HG03159 (cell line): ENCODE measurements at regions not wholly inside any gene's neighbourhood (a gene's known extent, or its start where the extent isn't known, plus 50 kb on each side); places are given as distances from the start of the nearest gene placed in this dataset.
"Not testable (repeated sequence)": the region's sequence is repeated elsewhere in the genome, so short reads cannot be mapped to it uniquely, and the experiment has no call there.

ENCODE experiments used
- ATAC-seq: cut with Tn5 transposase; IDR thresholded peaks from one replicate; pipeline ENCODE4 v1.9.1; 2021; ENCODE audit warnings: mild to moderate bottlenecking, moderate library complexity; ENCODE audit not compliant: unreplicated experiment

DNA sequence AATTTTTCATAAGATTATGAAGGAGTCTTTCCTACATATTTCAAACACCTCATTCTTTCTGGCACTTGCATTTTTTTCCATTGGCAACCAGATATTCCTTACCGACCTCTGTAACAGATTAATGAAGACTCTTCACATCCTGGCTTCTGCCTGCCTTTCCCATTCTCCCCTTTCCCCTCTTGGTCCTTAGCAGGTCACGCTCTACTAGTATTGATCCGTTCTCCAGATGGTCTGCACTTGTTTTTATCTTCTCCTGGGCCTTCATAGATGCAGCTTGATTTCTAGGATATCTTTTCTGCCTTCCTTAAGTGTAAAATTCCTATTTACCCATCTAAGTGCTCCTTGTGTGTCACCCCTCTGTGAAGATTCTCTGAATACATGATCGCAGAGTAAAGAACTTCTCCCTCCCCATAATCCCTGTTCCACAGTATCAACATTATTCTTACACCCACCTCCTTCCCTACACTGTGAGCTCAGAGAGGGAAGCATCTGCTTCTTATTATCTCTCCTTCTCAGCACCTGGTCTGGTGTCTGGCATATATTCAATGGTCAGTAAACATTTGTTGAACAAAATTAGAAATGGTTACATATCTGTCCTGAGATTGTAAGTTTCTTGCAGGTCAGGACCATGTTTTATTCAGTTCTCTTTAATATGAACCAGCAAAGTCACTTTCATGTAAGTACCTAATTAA is 654.2 kb downstream of the REEP3 start:
- ATAC-seq: no peak

DNA sequence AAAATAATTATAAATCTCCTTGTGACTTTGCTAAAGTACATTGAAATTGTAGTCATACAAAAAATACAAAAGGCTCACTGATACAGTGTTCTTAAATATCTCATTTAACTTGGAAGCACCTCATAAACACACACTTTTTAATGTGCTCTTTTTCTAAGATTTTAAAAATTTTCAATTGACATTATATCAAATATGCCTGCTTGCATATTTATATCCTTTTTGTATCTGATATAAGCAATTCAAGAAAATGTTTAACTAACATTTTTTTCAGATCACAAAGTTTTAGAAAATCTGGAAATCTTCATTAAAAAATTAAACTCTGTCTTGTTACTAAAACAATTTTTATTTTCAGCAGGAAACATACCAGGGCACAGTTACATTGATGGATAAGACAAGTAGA is 661.5 kb downstream of the REEP3 start:
- ATAC-seq: no peak

DNA sequence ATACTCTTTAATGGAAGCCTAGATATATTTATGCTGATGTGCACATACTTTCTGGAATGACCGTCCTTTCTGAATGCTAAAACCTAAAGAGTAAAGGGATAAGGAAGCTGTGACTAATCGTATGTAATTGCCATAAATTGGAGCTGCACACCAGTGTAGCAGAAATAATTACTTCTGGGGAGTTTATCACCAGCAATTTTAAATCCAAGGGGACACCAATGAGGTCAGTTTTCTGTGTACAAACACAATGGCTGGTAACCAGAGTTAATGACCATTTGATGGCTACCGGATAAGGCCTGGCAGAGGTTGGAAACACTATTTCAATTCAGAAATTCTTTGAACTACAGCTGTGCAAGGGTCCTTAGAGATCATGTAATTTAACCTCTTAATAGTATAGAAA is 670.1 kb downstream of the REEP3 start:
- ATAC-seq: no peak

DNA sequence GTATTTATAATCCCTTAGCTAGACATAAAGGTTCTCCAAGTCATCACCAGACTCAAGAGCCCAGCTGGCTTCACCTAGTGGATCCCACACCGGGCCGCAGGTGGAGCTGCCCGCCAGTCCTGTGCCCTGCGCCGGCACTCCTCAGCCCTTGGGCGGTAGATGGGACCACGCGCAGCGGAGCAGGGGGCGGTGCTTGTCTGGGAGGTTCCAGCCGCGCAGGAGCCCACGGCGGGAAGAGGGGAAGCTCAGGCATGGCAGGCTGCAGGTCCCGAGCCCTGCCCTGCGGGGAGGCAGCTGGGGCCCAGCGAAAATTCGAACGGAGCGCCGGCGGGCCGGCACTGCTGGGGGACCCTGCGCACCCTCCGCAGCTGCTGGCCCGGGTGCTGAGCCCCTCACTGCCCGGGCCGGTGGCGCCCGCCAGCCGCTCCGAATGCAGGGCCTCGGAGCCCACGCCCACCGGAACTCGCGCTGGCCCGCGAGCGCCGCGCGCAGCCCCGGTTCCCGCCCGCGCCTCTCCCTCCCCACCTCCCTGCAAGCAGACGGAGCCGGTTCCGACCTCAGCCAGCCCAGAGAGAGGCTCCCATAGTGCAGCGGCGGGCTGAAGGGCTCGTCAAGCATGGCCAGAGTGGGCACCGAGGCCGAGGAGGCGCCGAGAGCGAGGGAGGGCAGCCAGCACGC is 675.6 kb downstream of the REEP3 start:
- no peak for ATAC-seq

GRCh38 chr10:64201936-64202335 is 680.7 kb downstream of the REEP3 start:
- no peak for ATAC-seq

DNA sequence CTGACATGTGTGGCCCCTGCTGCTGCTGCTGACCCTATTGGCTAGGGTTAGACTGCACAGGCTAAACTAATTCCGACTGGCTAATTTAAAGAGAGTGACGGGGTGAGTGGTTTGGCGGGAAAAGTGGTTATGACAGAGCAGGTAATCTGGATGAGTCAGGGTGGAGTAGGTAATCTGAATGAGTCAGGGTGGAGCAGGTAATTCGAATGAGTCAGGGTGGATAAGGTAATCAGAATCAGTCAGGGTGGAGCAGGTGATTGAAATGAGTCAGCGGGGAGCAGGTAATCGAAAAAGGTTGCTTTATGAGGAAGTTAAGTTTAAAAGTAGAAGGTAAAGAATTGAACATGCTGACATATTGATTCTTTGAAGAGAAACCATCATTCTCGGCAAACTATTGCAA is 683.3 kb downstream of the REEP3 start:
- ATAC-seq: not testable (repeated sequence)

- no peak for ATAC-seq
These were observed 685.2 kb downstream of the REEP3 start for GRCh38 chr10:64206409-64206808.

- ATAC-seq: no peak
These were observed 688.4 kb downstream of the REEP3 start for GRCh38 chr10:64209561-64209960.

DNA sequence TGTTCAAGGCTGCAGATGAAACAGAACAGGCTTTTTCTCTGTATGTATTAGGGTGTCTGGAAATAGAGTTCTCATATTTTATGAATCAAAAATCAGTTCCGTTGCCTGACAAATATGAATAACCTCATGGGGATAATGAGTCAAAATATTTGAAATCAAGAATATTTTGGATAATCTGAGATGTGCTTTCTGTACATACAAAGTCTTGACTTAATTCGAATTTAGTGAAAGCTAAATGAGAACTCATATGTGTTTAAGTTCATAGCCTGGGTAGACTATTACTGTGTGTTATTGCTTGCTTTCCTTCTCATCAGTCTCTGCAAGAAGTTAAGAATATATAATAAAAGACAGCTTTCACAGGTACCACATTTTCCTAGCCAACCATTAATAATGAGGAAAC is 689.0 kb downstream of the REEP3 start:
- ATAC-seq: no peak

DNA sequence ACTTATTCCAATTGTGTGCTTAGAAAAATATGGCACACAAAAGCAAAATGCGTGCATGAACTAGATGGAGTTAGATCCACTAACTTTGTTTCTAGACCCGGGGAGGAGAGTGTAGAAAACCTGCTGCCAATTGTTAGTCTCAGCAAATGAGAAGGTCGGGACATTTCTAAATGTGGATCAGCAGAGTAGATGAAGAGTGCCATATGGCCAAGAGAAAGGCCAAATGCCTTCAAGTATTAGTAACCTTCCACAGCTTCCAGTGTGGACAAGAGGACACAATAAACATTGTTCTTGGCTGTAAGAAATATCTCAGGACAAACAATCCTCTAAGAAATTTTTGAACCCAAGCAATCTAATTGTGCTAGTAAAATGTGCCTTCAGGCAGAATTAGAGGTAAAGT is 690.3 kb downstream of the REEP3 start:
- ATAC-seq: no peak

DNA sequence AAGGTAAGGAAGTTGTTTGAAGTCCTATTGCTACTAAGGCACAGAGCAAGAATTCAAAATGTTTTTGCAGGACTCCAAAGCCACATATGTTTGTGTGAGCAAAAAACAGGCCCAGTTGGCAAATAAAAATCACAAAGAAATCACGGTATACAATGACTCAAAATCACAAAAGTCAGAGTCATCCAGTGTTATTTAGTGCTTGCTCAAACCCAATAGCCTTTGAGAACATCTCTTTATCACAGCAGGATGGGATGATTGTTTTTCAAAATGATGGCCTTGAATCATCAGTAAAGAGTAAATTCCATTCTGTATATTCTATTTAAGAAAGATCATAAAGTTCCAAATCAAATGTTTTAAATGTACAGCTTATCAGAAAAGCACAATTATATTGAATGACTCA is 693.9 kb downstream of the REEP3 start:
- no peak for ATAC-seq

- ATAC-seq: no peak
These were observed 698.2 kb downstream of the REEP3 start for GRCh38 chr10:64219271-64220025.

DNA sequence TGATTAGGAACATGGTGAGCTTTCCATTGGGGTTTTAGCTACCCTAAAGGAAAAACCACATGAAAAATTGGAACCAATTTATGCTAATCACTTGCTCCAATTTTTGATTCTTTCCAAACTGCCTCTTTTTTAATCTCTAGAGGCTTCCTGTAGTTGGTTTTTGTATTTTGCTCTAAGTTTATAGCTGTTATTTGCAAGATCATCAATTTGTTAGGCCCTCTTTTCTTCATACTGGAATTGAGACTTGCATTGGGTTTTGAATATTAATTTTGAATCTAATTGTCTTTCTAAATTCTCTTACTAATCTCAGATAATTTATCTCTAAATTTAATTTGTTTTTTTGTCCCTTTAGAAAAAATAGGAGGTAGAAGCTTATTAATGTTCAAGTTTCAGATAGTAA is 713.3 kb downstream of the REEP3 start:
- no peak for ATAC-seq

GRCh38 chr10:64257704-64258103 is 736.5 kb downstream of the REEP3 start:
- no peak for ATAC-seq

- peak; percentile 84 for ATAC-seq
These were observed 739.9 kb downstream of the REEP3 start for GRCh38 chr10:64261092-64261491.

DNA sequence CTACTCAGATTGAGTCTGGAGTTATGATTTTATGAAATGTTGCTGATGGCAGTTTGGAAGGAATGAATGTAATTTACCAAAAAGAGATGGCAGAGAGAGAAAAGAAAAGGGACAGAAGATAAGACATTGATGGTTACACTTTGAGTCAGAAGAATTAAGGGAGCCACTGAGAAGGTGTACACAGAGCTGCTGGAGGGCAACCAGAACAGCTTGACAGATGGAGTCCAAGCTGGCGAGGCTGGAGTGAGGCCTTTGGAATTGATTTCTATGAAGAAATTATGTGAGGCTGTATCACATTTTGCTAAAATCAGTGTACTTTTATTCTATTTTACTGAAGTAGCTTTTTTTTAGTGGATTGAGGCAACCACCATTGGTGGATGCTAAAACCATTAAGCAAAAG is 740.5 kb downstream of the REEP3 start:
- ATAC-seq: peak; percentile 13

DNA sequence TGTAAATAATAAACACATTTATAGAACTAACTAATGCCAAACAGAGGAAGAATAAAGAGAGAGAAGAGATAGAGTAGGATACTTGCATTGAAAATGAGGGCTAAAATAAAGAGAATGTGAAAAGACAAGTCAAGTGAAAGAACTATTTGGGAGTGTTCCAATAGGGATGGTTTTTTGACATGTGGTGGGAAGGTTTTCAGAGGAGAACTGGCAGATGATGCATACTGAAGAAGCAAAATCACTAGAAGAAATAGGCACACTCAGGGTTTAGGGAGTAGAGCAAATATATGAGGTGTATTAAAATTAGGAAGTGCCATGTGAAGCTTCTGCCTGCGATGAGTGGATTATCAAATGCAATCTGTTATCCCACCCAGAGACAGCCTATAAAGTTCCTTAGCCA is 744.8 kb downstream of the REEP3 start:
- no peak for ATAC-seq

DNA sequence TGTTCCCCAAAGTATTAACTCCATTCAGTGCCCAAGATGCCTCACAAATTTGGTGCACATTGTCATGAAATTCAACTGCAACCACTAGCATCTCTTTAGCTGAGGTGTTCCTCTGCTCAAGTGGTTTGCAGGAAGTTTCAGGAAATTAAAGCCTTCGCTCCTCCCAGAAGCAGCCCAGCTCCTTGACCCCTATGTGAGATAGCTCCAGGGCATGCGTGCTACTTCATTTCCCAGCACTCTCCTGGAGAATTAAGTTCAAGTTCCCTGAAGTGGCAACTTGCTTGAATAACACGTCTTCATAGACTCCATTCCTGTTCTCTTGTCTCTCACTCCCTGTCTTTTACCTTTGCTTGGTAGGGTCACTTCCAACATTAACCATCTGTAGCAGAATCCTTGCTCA is 750.3 kb downstream of the REEP3 start:
- ATAC-seq: no peak

GRCh38 chr10:64271983-64272382 is 750.8 kb downstream of the REEP3 start:
- no peak for ATAC-seq

GRCh38 chr10:64275001-64275400 is 753.8 kb downstream of the REEP3 start:
- ATAC-seq: no peak

DNA sequence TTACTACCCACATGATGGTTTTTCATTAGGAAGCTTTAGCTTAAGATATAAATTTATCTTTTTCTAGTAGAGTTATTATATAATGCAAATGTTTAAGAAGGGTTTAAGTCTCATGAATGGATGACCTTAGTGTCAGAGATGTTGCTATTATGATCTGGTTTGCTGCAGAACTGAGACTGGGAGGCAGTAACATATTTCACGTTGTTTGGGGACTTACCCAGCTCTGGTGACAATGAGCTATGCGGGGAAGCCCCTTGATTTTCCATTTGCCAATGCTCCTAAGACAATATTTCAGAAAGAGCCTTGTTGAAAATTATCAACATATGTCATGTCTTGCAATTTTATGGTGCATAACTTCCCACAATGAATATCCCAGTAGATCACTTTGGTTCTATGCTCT is 754.6 kb downstream of the REEP3 start:
- ATAC-seq: peak; percentile 70

DNA sequence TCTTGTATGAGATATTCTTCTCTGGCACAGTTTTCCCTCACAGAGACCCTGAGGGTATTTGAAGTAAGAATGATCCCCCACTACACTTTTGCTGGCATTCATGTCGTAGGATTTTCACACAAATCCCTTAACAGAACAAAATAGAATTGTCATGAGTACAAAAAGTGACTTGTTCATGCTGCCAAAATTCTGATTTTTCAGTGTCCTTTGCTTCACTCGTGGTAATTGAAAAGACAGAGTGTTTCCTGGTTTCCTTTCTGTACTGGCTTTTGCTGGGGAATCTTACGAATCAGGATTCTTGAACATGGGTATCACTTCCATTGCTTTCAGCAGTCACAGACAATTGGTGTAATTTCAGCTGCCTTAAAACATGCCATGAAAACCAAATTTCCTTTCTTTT is 756.3 kb downstream of the REEP3 start:
- no peak for ATAC-seq
